HG03025 (cell line): ENCODE measurements at regions not wholly inside any gene's neighbourhood (a gene's known extent, or its start where the extent isn't known, plus 50 kb on each side); places are given as distances from the start of the nearest gene placed in this dataset.

Experiments
- ATAC-seq: cut with Tn5 transposase; IDR thresholded peaks from one replicate; pipeline ENCODE4 v1.9.1; 2021; ENCODE audit warnings: mild to moderate bottlenecking, moderate library complexity; ENCODE audit not compliant: unreplicated experiment, low FRiP score

GRCh38 chr11:116567721-116568242 is 205.0 kb downstream of the BUD13 start:
- ATAC-seq, result no peak

- no peak for ATAC-seq
Observed at GRCh38 chr11:116563712-116564047, 209.1 kb downstream of the BUD13 start.

- no peak for ATAC-seq
Observed at GRCh38 chr11:116563028-116563711, 209.6 kb downstream of the BUD13 start.

- no peak for ATAC-seq
Observed at GRCh38 chr11:116560589-116560988, 212.2 kb downstream of the BUD13 start.

- no peak for ATAC-seq
Observed at GRCh38 chr11:116558504-116559211, 214.1 kb downstream of the BUD13 start.

- ATAC-seq, result no peak
Observed at GRCh38 chr11:116557282-116557681, 215.5 kb downstream of the BUD13 start.

- ATAC-seq, result no peak
Observed at GRCh38 chr11:116556483-116556882, 216.3 kb downstream of the BUD13 start.

GRCh38 chr11:116553482-116553881 is 219.3 kb downstream of the BUD13 start:
- no peak for ATAC-seq

- ATAC-seq, result no peak
Observed at GRCh38 chr11:116551576-116551975, 221.2 kb downstream of the BUD13 start.

GRCh38 chr11:116548256-116548655 is 224.5 kb downstream of the BUD13 start:
- no peak for ATAC-seq

GRCh38 chr11:116547571-116547970 is 225.2 kb downstream of the BUD13 start:
- ATAC-seq, result no peak

GRCh38 chr11:116545912-116546311 is 226.9 kb downstream of the BUD13 start:
- no peak for ATAC-seq

GRCh38 chr11:116544721-116545120 is 228.1 kb downstream of the BUD13 start:
- ATAC-seq, result no peak

GRCh38 chr11:116543911-116544475 is 228.8 kb downstream of the BUD13 start:
- no peak for ATAC-seq

- ATAC-seq, result no peak
Observed at GRCh38 chr11:116543099-116543498, 229.7 kb downstream of the BUD13 start.

- no peak for ATAC-seq
Observed at GRCh38 chr11:116542406-116542805, 230.4 kb downstream of the BUD13 start.

GRCh38 chr11:116541460-116541859 is 231.3 kb downstream of the BUD13 start:
- peak; percentile 84 for ATAC-seq

GRCh38 chr11:116540645-116541304 is 232.0 kb downstream of the BUD13 start:
- ATAC-seq, result no peak

GRCh38 chr11:116539836-116540418 is 232.9 kb downstream of the BUD13 start:
- ATAC-seq, result no peak

- ATAC-seq, result no peak
Observed at GRCh38 chr11:116539211-116539610, 233.6 kb downstream of the BUD13 start.

- ATAC-seq, result no peak
Observed at GRCh38 chr11:116538677-116539076, 234.1 kb downstream of the BUD13 start.
